Heart left ventricle (tissue), 16 donors: ENCODE measurements at regions not wholly inside any gene's neighbourhood (a gene's known extent, or its start where the extent isn't known, plus 50 kb on each side); places are given as distances from the start of the nearest gene placed in this dataset.

Experiments used
- ATAC-seq, 4 donors: fragments of 200-7000 bp; cut with Tn5 transposase; one replicate each; pipeline ENCODE4 v1.9.1; 2020 to 2022; ENCODE audit warnings: moderate library complexity in 4 of 4, mild to moderate bottlenecking in 3 of 4, moderate number of reproducible peaks in 1 of 4
- DNase-seq, 5 donors: peaks; one replicate each; pipeline ENCODE4 v3.0.0-alpha.2; 2020
- H3K27ac ChIP-seq, 12 donors: fragments of 200-600 bp; sonication (generic) in 4 of 12; one replicate each; pipeline versions ENCODE4 v1.5.0 to v1.8.0; 2016 to 2022; ENCODE audit warnings: mild to moderate bottlenecking in 2 of 12
- H3K27me3 ChIP-seq, 9 donors: fragments of 200-600 bp; sonication (generic) in 2 of 9; one replicate each; pipeline versions ENCODE4 v1.5.1 to v1.8.0; 2016 to 2022; ENCODE audit warnings: mild to moderate bottlenecking in 3 of 9
- H3K36me3 ChIP-seq, 9 donors: fragments of 200-600 bp; sonication (generic) in 2 of 9; one replicate each; pipeline versions ENCODE4 v1.5.0 to v1.8.0; 2018 to 2022; ENCODE audit warnings: mild to moderate bottlenecking in 2 of 9
- H3K4me1 ChIP-seq, 12 donors: fragments of 200-600 bp; sonication (generic) in 4 of 12; one replicate each; pipeline versions ENCODE4 v1.5.0 to v1.8.0; 2016 to 2022; ENCODE audit warnings: mild to moderate bottlenecking in 3 of 12
- H3K4me3 ChIP-seq, 12 donors: fragments of 200-600 bp; sonication (generic) in 4 of 12; one replicate each; pipeline versions ENCODE4 v1.5.0 to v1.8.0; 2017 to 2022; ENCODE audit warnings: mild to moderate bottlenecking in 9 of 12, moderate library complexity in 4 of 12
- H3K9me3 ChIP-seq, 12 donors: fragments of 200-600 bp; sonication (generic) in 4 of 12; one replicate each; pipeline versions ENCODE4 v1.5.0 to v1.8.0; 2016 to 2022; ENCODE audit warnings: mild to moderate bottlenecking in 1 of 12
- POLR2A ChIP-seq, 2 donors: fragments of 450-650 bp; IDR thresholded peaks; one replicate each; pipeline ENCODE4 v1.6.1; 2017; ENCODE audit warnings: antibody characterized with exemption in 2 of 2, mild to moderate bottlenecking in 2 of 2, moderate library complexity in 2 of 2
- WGBS, 4 donors: extraction: QIAGEN DNeasy Blood & Tissue Kit in 2 of 4; methylation state at CpG; one replicate each; pipeline versions ENCODE4 v1.1.5 to v1.1.7; 2013 to 2018; 5-methylcytosine and 5-hydroxymethylcytosine counted together
- intact Hi-C, 10 donors: fragments of 100-400 bp; cut with DNase I; formaldehyde crosslinking; loops; one replicate each; pipeline versions ENCODE4 v1.11.1 to v1.14.2; 2022
- TF ChIP-seq, protein P1 (sequence below), 12 donors: fragments of 200-600 bp; sonication (generic) in 4 of 12; IDR thresholded peaks; one replicate each; pipeline versions ENCODE4 v1.5.0 to v1.8.0; 2018 to 2022; ENCODE audit warnings: antibody characterized with exemption in 12 of 12, mild to moderate bottlenecking in 5 of 12
- donor health status: ischemic (EF 13 %, LVEDD 7.1; RV severe dilation, severe dysfunction).
- donor health status: healthy with polysubstance abuse.
- donor health status: DM: no; HTN: yes; CAD: no.
- donor health status: DM: no; HTN: no; CAD: no.
- donor health status: ischemic (EF 25% LVEDD 6.9; RV normal size, moderate dysfunction).
- donor health status: ischemic (EF 25% LVEDD 5.7; RV mildly dilated, moderate dysfunction).
- donor health status: healthy.
- donor health status: DM: yes; HTN: yes; CAD: no.
- donor health status: ischemic (EF 35%, LVEDD 5.7; RV mildly dilated, moderate dysfunction).
- donor health status: nonischemic (EF 11% LVEDD 7.7; RV severe dilation, severe dysfunction).
- donor health status: DM: yes; HTN: yes; CAD: no.
- donor health status: PGD.
- donor health status: ischemic (EF 29% LVEDD 5.4; RV normal size, mild dysfunction).
- donor health status: nonischemic (EF 23%, LVEDD 6.1; RV moderate dilation, normal function).

DNA sequence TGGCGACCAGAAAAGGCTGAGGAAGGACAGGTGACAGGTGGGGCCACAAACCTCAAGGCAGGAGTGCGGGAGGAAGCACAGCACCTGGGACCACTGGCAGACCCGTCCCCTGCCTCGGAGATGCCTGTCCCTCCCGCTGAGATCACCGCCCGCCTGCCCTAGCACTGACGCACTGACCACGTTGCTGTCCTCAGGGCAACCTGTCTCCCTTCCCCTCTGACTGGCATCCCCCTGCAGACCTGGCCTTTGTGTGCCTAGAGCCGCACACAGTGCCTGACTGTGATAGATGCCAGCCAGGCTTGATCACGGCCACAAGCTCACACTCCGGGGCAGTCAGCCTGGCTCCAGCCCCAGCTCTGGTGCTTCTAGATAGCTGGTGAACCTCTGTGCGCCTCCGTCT lies 58.4 kb upstream of the EN2 start:
- peak in 1 of 5 donors; percentile 25 for DNase-seq
- Histone ChIP-seq H3K4me3 (no peak overlapping the region), H3K27me3 (peaks cover 10 to 73% (median 21%) of the 10 kb centered on the region in 9 donors), H3K4me1 (no peaks in the 10 kb centered on the region), H3K36me3 (no peaks in the 10 kb centered on the region), H3K9me3 (no peaks in the 10 kb centered on the region), H3K27ac (no peak overlapping the region)
- TF ChIP-seq, protein P1, sequence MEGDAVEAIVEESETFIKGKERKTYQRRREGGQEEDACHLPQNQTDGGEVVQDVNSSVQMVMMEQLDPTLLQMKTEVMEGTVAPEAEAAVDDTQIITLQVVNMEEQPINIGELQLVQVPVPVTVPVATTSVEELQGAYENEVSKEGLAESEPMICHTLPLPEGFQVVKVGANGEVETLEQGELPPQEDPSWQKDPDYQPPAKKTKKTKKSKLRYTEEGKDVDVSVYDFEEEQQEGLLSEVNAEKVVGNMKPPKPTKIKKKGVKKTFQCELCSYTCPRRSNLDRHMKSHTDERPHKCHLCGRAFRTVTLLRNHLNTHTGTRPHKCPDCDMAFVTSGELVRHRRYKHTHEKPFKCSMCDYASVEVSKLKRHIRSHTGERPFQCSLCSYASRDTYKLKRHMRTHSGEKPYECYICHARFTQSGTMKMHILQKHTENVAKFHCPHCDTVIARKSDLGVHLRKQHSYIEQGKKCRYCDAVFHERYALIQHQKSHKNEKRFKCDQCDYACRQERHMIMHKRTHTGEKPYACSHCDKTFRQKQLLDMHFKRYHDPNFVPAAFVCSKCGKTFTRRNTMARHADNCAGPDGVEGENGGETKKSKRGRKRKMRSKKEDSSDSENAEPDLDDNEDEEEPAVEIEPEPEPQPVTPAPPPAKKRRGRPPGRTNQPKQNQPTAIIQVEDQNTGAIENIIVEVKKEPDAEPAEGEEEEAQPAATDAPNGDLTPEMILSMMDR (IDR thresholded peaks at IDR 0.05) = no peak
- no peak for TF ChIP-seq POLR2A (IDR thresholded peaks at IDR 0.05)
- ATAC-seq = no peak
- intact Hi-C loops = no loop called here
- WGBS, 4 donors = 83 to 90% (median 87%) methylated on average over 10 to 14 of the region's 14 CpGs

DNA sequence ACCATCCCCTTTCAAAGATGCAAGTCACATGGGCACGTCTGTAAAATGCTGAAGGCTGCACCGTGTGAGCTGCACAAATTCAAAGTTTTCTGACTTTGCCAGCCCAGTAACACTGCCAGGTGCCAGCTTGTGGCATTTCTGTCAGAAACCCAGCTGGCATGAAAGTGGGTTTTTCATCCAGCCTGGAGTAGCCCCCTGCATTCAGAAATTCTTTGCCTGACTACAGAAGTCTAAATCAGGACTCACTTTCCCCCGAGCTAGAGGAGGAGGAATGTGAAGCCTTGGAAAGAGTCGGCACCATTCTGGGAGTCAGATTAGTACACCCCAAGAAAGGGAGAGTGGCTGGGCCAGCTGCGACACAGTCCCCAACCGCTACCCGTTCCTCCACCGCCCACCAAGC lies 56.7 kb upstream of the EN2 start:
- Histone ChIP-seq H3K27me3 (peaks cover 17 to 76% (median 35%) of the 10 kb centered on the region in 9 donors), H3K4me3 (no peak overlapping the region), H3K27ac (no peak overlapping the region), H3K4me1 (no peaks in the 10 kb centered on the region), H3K36me3 (no peaks in the 10 kb centered on the region), H3K9me3 (no peaks in the 10 kb centered on the region)
- TF ChIP-seq POLR2A (IDR thresholded peaks at IDR 0.05) = no peak
- TF ChIP-seq, protein P1 (IDR thresholded peaks at IDR 0.05) = no peak
- intact Hi-C loops = no loop called here
- DNase-seq (no peak), ATAC-seq (no peak)
- WGBS, 4 donors = 54 to 61% (median 58%) methylated on average over 8 of the region's 8 CpGs

DNA sequence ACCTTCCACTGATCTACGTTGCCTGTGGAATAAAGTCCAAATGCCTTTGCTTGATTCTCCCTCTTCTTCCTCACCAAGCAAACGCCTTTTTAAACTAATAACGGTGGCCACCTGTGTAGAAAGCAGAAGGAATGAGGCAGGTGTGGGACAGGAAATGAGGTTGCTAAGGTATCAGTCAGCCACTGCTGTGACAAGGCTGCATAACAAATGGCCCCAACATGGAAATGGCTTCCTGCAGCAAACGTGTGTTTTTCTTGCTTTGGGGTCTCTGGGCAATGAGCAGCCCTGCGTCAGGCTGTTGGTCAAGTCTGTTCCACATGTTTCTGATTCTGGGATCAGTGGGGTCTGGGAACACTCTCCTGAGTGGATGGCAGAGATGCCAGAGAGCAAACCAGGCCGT lies 56.0 kb upstream of the EN2 start:
- TF ChIP-seq, protein P1 (IDR thresholded peaks at IDR 0.05) = no peak
- no peak for TF ChIP-seq POLR2A (IDR thresholded peaks at IDR 0.05)
- H3K9me3 ChIP-seq = no peaks in the 10 kb centered on the region
- DNase-seq = no peak
- H3K36me3 ChIP-seq = no peaks in the 10 kb centered on the region
- intact Hi-C loops = no loop called here
- 47 to 61% (median 55%) methylated on average over 6 of the region's 6 CpGs for WGBS, 4 donors
- no peak overlapping the region for H3K4me3 ChIP-seq
- no peaks in the 10 kb centered on the region for H3K4me1 ChIP-seq
- no peak overlapping the region for H3K27ac ChIP-seq
- H3K27me3 ChIP-seq = peaks cover 17 to 74% (median 32%) of the 10 kb centered on the region in 9 donors
- ATAC-seq = no peak

DNA sequence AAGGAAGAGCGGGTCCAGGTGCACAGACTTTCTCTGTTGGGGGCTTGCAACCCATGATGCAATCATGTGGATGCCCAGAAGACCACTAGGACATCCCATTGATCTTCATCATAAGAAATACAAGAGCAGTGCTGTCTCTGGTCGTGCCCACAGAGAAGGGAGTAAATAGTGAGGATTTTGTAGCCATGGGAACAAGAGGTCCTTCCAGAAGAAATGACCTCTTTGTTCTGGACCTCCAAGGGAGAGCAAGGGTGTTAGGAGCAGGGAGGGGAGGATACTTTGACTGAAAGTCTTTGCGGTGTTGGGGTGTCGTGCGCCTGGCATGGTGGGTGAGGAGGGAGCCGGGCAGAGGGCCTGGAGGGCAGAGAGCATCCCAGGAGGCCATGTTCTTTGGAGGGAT lies 55.0 kb upstream of the EN2 start:
- H3K9me3 ChIP-seq = no peaks in the 10 kb centered on the region
- ATAC-seq (no peak), DNase-seq (no peak)
- H3K27ac ChIP-seq = no peak overlapping the region
- H3K36me3 ChIP-seq = no peaks in the 10 kb centered on the region
- no peak overlapping the region for H3K4me3 ChIP-seq
- intact Hi-C loops = no loop called here
- no peak for TF ChIP-seq POLR2A (IDR thresholded peaks at IDR 0.05)
- TF ChIP-seq, protein P1 (IDR thresholded peaks at IDR 0.05) = no peak
- 73 to 82% (median 81%) methylated on average over 6 of the region's 6 CpGs for WGBS, 4 donors
- no peaks in the 10 kb centered on the region for H3K4me1 ChIP-seq
- H3K27me3 ChIP-seq = peaks cover 17 to 71% (median 32%) of the 10 kb centered on the region in 9 donors
